Lower leg skin (tissue), 3 donors: ENCODE measurements at regions not wholly inside any gene's neighbourhood (a gene's known extent, or its start where the extent isn't known, plus 50 kb on each side); places are given as distances from the start of the nearest gene placed in this dataset.

Source experiments
- POLR2A ChIP-seq, 2 donors: fragments of 450-650 bp; IDR thresholded peaks; one replicate each; pipeline ENCODE4 v1.6.1; 2016 to 2017; ENCODE audit warnings: antibody characterized with exemption in 2 of 2, mild to moderate bottlenecking in 1 of 2, moderate library complexity in 1 of 2
- TF ChIP-seq, protein P1 (sequence below), 3 donors: fragments of 450-650 bp; IDR thresholded peaks; one replicate each; pipeline ENCODE4 v1.5.1; 2016; ENCODE audit warnings: antibody characterized with exemption in 3 of 3, mild to moderate bottlenecking in 3 of 3, moderate library complexity in 2 of 3

DNA sequence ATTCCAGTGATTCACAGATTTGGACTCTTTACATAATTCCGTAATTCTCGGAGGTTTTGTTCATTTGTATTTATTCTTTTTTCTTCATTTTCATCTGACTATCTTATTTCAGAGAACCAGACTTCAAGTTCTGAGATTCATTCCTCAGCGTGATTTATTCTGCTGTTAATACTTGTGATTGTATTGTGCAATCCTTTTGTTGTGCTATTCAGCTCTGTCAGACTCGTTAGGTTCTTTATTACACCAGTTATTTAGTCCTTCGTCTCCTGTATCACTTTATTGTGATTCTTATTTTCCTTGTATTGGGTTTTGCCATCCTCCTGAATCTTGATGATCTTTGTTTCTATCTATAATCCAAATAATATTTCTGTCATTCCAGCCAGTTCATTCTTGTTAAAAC, 529.3 kb upstream of the LRRTM4 start:
- no peak for TF ChIP-seq POLR2A (IDR thresholded peaks at IDR 0.05)
- TF ChIP-seq, protein P1, sequence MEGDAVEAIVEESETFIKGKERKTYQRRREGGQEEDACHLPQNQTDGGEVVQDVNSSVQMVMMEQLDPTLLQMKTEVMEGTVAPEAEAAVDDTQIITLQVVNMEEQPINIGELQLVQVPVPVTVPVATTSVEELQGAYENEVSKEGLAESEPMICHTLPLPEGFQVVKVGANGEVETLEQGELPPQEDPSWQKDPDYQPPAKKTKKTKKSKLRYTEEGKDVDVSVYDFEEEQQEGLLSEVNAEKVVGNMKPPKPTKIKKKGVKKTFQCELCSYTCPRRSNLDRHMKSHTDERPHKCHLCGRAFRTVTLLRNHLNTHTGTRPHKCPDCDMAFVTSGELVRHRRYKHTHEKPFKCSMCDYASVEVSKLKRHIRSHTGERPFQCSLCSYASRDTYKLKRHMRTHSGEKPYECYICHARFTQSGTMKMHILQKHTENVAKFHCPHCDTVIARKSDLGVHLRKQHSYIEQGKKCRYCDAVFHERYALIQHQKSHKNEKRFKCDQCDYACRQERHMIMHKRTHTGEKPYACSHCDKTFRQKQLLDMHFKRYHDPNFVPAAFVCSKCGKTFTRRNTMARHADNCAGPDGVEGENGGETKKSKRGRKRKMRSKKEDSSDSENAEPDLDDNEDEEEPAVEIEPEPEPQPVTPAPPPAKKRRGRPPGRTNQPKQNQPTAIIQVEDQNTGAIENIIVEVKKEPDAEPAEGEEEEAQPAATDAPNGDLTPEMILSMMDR (IDR thresholded peaks at IDR 0.05) = no peak
